SK-N-SH (cell line): ENCODE measurements at regions not wholly inside any gene's neighbourhood (a gene's known extent, or its start where the extent isn't known, plus 50 kb on each side); places are given as distances from the start of the nearest gene placed in this dataset.
"Not testable (repeated sequence)": the region's sequence is repeated elsewhere in the genome, so short reads cannot be mapped to it uniquely, and the experiment has no call there.

Source experiments
- EP300 ChIP-seq, 2 experiments: IDR thresholded peaks; 2 replicates each; pipeline versions ENCODE4 v1.4.0 to v1.6.1; 2012; ENCODE audit warnings: borderline replicate concordance in 1 of 2, low read depth in 1 of 2, low read length in 1 of 2
- RXRA ChIP-seq: IDR thresholded peaks from 2 replicates; pipeline ENCODE4 v1.4.0; 2012; ENCODE audit warnings: low read depth, mild to moderate bottlenecking, borderline replicate concordance
- TF ChIP-seq, protein P1 (sequence below): fragments of 200-600 bp; sonication (generic); IDR thresholded peaks from 2 replicates; pipeline ENCODE4 v1.6.1; 2017; ENCODE audit warnings: antibody characterized with exemption, mild to moderate bottlenecking, moderate library complexity
- TF ChIP-seq, protein P2 (sequence below): IDR thresholded peaks from 2 replicates; pipeline ENCODE4 v1.6.1; 2012; ENCODE audit warnings: mild to moderate bottlenecking, low read depth, low read length, moderate library complexity

DNA sequence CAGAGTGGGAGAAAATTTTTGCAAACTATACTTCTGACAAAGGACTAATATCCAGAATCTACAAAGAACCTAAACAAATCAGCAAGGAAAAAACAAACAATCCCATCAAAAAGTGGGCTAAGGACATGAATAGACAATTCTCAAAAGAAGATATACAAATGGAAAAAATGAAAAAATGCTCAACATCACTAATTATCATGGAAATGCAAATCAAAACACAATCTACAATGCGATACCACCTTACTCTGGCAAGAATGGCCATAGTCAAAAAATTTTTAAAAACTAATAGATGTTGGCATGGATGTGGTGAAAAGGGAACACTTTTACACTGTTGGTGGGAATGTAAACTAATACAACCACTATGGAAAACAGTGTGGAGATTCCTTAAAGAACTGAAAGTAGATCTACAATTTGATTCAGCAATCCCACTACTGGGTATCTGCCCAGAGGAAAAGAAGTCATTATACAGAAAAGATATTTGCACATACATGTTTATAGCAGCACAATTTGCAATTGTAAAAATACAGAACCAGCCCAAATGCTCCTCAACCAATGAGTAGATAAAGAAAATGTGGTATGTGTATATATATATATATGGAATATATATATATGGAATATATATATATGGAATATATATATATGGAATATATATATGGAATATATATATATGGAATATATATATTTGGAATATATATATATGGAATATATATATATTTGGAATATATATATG lies 141.2 kb upstream of the P2RY1 start:
- not testable (repeated sequence) for TF ChIP-seq EP300 (IDR thresholded peaks at IDR 0.05; ENCODE audit: borderline replicate concordance in 1 of 2, low read depth in 1 of 2, low read length in 1 of 2); RXRA
- TF ChIP-seq, protein P1, sequence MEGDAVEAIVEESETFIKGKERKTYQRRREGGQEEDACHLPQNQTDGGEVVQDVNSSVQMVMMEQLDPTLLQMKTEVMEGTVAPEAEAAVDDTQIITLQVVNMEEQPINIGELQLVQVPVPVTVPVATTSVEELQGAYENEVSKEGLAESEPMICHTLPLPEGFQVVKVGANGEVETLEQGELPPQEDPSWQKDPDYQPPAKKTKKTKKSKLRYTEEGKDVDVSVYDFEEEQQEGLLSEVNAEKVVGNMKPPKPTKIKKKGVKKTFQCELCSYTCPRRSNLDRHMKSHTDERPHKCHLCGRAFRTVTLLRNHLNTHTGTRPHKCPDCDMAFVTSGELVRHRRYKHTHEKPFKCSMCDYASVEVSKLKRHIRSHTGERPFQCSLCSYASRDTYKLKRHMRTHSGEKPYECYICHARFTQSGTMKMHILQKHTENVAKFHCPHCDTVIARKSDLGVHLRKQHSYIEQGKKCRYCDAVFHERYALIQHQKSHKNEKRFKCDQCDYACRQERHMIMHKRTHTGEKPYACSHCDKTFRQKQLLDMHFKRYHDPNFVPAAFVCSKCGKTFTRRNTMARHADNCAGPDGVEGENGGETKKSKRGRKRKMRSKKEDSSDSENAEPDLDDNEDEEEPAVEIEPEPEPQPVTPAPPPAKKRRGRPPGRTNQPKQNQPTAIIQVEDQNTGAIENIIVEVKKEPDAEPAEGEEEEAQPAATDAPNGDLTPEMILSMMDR = not testable (repeated sequence)
- TF ChIP-seq, protein P2, sequence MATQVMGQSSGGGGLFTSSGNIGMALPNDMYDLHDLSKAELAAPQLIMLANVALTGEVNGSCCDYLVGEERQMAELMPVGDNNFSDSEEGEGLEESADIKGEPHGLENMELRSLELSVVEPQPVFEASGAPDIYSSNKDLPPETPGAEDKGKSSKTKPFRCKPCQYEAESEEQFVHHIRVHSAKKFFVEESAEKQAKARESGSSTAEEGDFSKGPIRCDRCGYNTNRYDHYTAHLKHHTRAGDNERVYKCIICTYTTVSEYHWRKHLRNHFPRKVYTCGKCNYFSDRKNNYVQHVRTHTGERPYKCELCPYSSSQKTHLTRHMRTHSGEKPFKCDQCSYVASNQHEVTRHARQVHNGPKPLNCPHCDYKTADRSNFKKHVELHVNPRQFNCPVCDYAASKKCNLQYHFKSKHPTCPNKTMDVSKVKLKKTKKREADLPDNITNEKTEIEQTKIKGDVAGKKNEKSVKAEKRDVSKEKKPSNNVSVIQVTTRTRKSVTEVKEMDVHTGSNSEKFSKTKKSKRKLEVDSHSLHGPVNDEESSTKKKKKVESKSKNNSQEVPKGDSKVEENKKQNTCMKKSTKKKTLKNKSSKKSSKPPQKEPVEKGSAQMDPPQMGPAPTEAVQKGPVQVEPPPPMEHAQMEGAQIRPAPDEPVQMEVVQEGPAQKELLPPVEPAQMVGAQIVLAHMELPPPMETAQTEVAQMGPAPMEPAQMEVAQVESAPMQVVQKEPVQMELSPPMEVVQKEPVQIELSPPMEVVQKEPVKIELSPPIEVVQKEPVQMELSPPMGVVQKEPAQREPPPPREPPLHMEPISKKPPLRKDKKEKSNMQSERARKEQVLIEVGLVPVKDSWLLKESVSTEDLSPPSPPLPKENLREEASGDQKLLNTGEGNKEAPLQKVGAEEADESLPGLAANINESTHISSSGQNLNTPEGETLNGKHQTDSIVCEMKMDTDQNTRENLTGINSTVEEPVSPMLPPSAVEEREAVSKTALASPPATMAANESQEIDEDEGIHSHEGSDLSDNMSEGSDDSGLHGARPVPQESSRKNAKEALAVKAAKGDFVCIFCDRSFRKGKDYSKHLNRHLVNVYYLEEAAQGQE = not testable (repeated sequence)
